H1 (cell line): ENCODE measurements at regions not wholly inside any gene's neighbourhood (a gene's known extent, or its start where the extent isn't known, plus 50 kb on each side); places are given as distances from the start of the nearest gene placed in this dataset.

Experiments used
- BACH1 ChIP-seq: IDR thresholded peaks from 2 replicates; pipeline ENCODE4 v1.6.1; 2012; ENCODE audit warnings: low read length, improper control_type of control experiment
- CHD7 ChIP-seq: fragments of 300-600 bp; sonication (generic); IDR thresholded peaks from 2 replicates; pipeline ENCODE4 v1.7.1; 2012; ENCODE audit warnings: low read length, moderate library complexity, mild to moderate bottlenecking, inconsistent platforms; ENCODE audit not compliant: insufficient replicate concordance
- CTBP2 ChIP-seq: IDR thresholded peaks from 2 replicates; pipeline ENCODE4 v1.7.0; 2011; ENCODE audit warnings: borderline replicate concordance, mild to moderate bottlenecking, moderate library complexity, mixed read lengths, low read length; ENCODE audit not compliant: insufficient read depth, insufficient read length
- YY1 ChIP-seq: IDR thresholded peaks from 2 replicates; pipeline ENCODE4 v1.6.1; 2011; ENCODE audit warnings: low read depth, mild to moderate bottlenecking, low read length

- TF ChIP-seq YY1, result no peak
- TF ChIP-seq CTBP2, result no peak
- TF ChIP-seq CHD7, result no peak
- no peak for TF ChIP-seq BACH1
Observed at GRCh38 chr14:71856199-71856919, 75.9 kb upstream of the RGS6 start (continued).
